GM18867 (cell line): ENCODE measurements at regions not wholly inside any gene's neighbourhood (a gene's known extent, or its start where the extent isn't known, plus 50 kb on each side); places are given as distances from the start of the nearest gene placed in this dataset.
"Not testable (repeated sequence)": the region's sequence is repeated elsewhere in the genome, so short reads cannot be mapped to it uniquely, and the experiment has no call there.

ENCODE experiments used
- ATAC-seq: cut with Tn5 transposase; IDR thresholded peaks from one replicate; pipeline ENCODE4 v1.9.1; 2021; ENCODE audit warnings: mild to moderate bottlenecking, moderate library complexity; ENCODE audit not compliant: unreplicated experiment

DNA sequence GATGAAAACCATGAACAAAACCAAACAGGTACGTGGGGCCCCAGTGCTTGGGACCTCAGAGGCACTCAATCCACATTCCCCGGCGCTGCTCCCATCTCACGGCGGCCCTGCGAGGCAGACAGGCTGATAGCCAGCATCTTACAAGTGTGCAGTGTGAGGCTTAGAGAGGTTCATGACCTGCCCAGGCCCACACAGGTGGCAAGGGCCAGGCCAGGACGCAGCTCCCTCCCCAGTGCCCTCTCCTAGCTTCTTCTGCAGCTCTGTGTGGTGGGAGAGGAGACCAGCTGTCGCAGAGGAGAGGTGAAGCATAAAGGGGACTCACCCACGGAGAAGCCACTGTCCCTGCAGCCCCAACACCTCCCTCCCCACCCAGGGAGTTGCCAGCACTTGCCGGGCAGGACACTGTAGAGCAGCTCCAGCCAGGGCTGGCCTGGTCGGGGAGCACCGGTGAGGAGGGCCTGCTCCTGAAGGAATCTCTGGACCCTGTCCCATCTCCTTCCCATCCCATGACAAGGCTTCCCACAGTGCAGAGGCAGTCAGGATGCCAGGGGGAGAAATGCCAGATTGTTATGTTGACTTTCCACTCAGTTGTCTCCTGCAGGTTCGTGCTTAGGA, 92.4 kb upstream of the TMEM45B start:
- no peak for ATAC-seq

DNA sequence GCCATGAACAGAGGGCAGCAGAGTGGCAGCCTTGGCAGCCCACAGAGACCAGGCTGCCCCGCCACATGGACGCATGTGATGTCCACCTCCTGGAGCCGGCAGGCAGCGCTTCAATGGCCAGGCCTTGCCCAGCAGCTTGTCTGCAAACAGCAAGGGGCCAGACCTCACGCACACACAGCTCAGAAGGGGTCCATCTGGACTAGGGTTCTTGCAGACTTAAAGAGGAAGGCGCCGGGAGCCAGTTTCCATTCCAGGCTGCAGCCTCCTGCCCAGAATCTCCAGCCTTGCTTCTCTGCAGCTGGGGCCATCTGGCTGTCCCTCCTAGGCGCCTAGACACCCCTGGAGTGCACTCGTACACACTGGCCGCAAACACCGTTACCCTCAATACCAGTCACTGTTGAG, 91.9 kb upstream of the TMEM45B start:
- ATAC-seq, result no peak

DNA sequence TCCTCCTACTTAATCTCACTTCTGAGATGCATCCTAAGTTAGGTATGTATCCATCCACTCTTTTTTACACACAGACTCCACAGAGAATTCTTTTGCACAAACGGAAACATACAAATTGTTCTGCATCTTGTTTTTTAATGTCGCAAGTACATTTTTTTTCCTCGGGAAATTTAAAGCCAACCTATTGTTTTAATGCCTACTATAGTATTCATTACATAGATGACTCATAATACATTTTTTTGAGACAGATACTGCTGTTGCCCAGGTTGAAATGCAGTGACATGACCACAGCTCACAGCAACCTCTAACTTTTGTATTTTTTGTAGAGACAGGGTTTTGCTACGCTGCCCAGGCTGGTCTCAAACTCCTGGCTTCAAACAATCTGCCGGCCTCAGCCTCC, 90.8 kb upstream of the TMEM45B start:
- no peak for ATAC-seq

DNA sequence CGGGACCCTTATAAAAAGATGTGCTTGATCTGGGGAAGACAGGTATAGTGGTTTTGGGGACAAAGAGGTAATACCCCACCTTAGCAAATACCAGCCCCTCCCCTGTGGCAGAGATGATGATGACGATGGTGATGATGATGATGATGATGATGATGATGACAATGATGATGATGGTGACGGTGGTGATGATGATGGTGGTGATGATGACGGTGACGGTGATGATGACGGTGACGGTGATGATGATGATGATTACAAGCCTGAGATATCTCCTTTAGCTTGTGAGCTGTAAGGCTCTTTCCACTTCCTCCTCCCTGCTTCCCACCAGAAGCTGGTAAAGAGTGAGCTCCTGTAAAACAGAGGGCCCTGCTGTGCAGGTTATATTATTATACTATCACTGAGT, 89.5 kb upstream of the TMEM45B start:
- no peak for ATAC-seq

DNA sequence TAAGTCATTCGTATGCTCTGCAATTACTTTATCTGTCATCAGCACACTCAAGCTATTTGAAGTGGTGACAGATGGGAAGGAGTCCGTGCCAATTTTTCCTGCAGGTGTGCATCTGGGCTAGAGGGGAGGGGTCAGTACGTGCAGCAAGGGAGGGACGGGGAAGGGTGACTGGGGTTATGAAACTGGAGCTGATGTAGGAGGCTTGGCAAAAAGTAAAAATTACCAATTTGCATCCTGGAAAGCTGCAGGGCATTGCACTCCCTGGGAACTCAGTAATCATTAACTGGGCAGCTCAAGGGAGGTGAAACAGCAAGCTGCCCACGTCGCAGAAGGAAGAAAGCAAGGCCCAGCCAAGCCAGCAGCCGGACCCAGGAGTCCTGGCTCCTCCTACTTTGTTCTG, 87.1 kb upstream of the TMEM45B start:
- ATAC-seq, result no peak

DNA sequence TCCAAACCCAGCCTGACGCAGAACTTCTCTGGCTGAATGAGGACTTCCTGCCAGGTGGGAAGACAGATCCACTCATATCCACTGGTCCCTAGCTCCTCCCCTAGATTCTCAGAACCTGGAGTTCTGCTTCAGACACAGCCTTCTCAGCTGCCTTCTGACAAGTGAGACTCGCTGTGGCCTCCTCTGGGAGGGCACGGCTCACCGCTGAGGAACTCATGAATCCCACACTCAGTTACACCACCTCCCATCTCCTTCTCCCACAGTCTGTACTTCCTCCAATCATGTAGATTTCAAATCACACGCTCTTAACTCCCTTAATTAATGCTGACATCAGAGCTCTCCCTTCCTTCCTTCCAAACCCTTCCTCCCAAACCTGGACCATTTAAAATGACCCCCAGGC, 86.4 kb upstream of the TMEM45B start:
- ATAC-seq, result no peak

DNA sequence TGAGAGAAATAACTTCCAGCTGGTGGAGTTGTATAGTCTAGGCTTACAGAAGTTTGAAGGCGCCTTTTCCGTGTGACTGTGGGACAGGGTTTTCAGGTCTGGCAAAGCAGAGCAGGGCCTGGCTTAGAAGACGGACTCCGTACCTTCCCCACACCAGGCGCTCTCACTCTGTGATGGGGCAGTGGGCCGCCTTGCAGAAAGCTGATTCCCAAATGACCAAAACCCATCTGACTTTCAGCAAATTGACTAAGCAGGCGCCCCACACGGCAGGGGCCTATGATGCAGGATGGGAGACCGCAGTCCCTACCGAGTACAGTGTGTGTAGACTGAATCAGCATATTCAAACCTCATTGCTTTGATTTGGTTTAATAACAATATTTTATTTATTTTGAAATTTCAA, 85.8 kb upstream of the TMEM45B start:
- ATAC-seq, result no peak

DNA sequence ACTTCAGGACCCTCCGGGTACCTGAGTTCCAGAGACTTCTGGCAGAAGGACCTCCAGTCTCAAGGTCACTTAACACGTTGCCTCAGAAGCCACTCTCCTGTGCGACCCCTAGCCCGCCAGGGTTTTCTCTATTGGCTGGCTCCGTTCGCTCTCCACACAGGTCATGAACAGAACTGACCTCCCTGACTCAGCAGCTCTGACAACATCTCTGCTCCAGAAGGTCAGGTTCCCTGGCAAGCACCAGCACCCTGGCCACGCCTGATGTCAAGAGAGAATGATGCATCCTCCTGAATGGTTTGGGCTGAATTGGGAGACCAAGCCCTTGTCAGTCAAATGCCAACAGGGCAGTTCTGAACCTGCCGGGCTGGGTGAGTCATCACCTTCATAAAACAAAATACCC, 84.3 kb upstream of the TMEM45B start:
- no peak for ATAC-seq

DNA sequence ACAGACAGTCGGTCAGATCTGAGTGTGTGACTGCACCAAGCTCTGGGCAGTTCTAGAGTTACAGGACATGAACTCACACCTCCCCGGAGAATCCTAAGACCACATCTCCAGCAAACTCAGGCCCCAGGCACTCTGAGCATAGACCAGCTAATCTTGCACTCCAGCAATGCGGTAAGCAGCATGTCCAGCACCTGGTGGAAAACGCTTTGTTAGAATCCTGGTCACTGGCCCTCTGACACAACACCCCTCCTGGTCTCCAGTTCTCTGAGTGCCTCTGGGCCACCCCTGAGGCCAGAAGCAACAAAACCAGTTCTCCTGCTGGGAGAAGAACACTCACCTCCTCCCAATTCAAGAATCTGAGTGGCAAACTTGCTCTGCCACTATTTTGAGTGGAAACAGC, 82.7 kb upstream of the TMEM45B start:
- no peak for ATAC-seq

DNA sequence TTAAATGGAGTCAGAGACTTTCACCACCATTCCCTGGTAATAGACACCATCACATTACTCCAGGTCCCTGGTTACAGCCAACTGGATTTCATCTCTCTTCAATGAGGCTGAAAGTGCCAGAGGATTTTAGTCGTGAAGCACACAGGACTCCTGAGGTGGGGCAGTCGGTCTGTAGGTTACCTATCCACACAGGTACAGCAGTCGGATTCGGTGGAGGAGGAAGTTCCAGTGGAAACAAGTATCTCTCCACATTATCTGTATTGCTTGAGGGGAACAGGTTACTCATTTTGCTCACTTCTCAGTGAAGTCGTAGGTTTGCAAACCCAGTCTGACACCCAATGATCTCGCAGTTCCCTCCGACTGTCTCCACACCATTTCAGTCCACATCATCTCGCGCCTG, 82.3 kb upstream of the TMEM45B start:
- ATAC-seq, result no peak

DNA sequence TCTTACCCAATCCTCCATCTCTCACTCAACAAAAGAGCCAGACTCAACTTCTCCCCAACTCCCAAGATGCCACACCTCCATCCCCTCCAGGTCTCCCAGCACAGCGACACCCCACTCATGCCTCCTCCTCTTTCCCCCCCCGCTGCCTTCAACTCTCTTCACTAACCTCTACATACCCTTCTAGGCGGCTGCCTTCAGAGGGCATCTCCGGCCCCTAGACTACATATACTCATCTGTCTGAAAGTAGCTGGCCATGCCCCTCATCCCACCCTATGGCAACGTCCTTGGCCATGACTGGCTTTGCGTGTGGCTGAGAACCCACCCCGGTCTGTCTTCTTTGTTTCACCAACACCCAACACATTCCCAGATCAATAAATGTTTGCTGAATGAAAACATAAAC, 81.7 kb upstream of the TMEM45B start:
- no peak for ATAC-seq

DNA sequence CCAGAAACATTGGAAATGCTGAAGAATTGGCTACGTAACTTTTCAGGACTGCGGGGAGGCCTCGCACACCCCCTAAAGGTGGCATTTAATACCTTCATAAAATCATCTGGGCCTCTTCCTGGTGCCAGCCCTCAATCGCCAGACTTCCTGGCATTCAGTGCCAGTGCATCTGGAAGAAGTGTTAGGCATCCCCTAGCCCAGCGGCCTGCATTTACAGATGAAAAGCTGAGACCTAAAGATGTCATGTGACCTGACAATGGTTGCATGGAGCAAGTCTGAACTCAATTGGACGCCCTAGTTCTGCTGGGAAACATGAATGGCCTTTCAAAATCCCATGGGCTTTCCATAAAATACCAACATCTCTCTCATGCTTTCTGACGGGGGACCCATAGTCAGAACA, 81.0 kb upstream of the TMEM45B start:
- ATAC-seq, result no peak

DNA sequence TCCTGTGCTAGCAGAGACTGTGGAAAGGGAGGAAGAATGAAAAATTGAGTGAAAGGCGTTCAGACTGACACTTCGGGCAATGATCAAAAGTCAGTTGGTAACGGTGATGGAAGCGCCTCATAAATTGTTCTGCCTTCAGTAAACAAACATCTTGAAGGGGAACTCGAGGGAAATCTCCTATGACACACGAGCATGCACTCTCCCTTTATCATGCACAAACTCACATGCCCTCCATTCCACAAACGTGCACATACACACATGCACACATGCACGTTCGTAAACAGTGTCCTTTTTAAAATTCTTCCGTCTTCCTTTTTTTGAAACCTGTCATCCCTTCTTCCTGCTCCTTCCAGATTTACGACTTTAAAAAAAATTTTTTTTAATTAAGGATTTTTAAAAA, 77.8 kb upstream of the TMEM45B start:
- ATAC-seq, result no peak

DNA sequence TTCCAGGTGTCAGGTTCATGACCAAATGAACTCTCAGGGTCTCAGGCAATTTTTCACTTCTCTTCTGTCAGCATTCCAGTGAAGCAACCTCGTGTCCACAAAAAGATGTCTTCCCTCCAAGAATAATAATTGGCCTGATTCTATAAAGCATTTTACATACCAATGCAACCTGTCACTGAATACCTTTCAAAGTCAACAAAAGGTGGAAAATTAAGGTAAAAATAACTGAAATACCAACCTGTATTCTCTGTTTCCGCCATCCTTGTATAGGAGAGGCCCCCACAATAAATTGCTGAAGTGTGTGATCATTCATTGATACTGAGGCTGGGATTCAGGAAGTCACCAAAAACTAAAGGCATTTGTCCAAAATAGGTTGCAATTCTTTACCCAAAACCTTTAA, 77.4 kb upstream of the TMEM45B start:
- no peak for ATAC-seq

DNA sequence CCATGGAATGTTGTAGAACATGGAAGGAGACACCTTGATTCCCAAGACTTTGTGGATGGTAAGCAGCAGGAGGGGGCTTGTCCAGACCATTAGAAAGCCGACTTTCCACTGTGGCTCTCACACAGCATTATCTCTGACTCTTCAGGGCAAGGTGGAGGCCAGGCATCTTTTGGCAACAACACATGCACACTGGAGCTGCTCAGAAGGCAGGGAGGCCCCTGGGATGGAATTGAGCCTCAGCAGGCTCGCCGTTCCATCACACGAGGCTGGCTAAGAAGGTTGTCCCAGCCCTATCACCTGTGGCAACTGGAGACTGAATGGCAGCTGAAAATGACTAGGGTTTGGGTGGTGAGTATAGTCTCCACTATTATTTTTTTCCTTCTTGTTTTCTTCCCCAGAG, 76.3 kb upstream of the TMEM45B start:
- ATAC-seq, result no peak

DNA sequence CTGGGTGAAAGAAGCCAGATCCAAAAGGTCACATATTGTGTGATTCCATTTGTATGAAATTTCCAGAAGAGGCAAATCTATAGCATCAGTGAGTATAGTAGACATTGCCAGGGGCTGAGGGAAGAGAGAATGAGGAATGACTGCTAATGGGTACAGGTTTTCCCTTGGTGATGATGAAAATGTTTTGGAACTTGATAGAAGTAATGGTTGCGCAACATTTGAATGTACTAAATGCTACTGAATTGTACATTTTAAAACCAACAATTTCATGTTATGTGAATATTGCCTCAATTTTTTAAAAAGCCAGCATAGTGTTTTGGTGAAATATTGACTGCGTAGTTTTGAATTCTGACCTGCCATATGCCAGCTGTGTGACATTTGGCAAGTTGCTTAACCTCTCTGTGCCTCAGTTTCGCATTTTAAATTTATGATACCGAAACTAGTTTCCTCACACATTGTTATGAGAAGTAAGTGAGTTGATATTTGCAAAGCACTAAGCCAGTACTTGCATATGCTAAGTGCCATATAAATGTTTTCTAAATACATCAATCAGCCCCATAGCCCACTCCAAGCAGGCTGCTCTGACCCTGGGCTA, 75.4 kb upstream of the TMEM45B start:
- no peak for ATAC-seq

DNA sequence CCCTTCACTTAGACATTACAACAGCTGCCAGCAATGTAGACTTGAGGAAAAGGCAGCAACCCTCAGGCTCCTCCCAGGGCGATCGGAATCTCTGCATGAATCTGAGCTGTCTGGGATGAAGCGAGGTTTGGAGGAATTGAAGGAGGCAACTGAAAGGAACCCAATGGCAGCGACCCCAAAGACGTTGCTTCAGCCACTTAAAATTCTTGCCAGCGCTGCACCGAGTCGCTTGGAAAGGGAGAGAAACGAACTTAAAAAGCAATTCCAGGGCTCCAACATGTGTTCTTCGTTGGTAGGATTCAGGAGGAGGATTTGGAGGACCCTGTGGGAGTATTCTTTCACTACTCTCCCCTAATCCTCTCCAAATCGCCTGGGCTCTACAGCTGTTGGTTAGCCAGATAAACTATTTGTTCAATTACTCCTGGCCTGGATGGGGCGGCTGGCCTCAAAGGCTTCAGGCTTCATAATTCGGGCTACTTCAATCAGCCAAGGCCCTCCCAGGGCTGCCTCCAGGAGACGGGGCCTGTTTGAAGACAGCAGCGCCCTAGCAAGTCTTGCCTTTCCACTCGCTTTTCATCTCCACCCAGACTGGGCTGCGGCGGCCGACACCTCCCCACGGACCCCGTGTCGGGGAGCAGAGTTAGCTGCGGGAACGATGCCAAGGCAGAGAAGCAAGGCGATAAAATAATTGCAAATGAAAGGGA, 72.4 kb upstream of the TMEM45B start:
- no peak for ATAC-seq

DNA sequence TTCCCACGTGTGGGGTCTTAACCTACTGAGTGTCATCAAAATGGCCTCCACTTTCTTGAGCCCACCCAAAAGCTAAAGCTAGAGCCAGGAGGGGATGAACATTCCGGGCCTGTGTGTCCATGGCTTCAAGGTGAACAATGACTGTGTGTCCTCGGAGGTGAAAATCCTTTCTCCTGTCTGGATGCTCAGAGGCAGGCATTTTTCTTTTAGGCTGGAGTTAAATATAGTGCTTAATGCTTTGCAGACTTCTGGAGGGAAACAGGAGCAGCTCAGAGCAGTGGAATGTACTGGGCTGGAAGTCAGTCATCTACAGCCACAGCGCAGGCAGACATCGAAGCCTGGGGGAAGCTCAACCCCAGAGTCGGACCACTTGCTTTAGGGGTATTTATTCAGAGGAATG, 68.6 kb upstream of the TMEM45B start:
- ATAC-seq, result no peak

DNA sequence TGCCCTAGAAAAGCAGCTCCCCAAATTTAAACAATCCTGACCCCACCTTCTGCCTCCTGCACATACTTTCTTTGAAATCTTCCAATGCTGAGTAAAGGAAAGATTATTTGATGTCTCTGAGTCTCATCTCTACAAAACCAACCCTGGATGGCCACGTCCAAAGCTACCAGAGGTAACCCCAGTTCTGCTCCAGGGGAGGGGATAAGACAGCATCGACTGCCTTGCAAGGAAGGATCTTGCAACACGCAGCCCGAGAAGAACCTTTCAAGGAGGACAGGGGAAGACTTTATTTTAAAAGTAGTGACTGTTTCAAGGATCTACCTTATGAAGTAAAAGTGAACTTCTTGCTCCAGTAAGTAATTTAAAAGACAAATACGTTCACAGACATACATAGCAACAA, 66.5 kb upstream of the TMEM45B start:
- no peak for ATAC-seq

DNA sequence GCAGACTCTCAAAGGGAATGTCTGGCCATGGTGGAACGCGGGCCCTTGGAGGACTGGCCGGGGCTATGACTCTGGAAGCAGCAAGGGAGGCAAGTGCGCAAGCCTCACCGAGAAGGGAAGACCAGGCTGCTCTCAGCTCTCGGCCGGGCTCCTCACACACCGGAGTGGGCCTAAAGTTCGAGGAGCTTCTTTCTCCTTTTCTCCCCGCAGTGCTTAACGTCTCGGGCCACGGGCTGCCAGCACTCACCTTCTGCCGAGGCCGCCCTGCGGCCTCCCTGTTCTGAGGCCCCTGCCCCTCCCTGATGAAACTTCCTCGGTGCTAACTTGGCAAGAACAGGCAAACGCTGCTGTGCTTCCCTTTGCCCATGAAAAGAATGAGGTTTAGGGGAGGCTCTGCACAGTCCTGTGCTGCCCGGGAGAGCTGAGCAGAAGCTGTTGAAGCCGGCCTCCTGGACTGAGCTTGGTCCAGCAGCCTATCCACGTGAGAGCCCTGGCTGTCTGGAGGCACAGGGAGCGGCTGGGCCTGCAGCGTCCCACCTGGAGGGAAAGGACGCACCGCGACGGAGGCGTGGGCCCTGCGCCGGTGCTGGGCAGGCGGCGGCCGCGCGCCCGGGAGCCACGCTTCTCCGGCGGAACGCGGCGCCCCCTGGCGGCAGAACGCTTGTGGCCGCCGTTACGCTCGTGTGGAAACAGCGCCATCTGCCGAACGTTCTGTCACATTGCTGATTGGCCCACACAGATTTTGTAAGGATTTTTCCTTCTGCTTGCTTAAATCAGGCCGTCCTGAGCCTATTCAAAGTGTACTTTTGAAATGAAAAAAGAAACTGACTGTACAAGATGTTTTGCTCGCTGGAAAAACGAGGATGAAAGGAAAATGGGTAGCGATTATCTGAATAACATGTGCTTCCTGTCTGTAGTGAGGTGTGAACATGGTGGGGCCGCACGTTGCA, 65.0 kb upstream of the TMEM45B start:
- ATAC-seq, result peak; percentile 93

DNA sequence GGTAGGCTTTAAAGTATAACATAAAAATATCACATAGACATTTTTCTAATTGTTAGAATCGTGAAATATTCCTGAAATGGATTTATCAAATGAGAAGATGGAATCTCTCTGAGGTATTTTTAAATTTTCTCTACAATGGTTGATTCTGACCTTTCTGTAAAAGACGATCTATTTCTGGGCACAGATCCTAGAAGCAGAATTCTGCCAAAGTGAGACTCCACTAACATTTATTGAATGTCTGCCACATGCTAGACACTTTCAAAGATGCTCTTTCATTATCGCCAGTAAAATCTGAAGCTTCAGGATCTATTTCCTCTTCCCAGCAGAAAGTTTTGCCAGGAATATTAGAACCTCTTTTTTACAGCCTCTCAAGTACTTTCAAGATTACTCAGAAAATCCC, 64.1 kb upstream of the TMEM45B start:
- ATAC-seq, result no peak

DNA sequence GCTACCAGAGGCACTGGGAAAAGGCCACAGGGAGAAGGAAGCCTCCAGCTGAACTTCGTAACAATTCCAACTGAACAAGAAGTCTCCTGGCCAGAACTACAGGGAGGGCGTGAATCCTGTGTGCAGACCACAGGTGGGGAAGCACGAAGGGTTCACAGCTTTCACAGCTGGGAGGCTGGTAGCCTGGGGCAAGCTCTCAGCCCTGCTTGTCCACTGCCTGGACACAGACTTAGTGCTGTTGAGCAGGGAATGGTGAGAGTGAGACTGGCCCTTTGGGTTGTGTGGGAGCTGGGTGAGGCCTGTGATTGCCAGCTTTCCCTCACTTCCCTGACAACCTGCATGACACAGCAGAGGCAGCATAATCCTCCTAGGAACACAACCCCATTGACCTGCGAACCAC, 52.1 kb upstream of the TMEM45B start:
- ATAC-seq, result not testable (repeated sequence)
